AG04450 (cell line): ENCODE measurements at regions not wholly inside any gene's neighbourhood (a gene's known extent, or its start where the extent isn't known, plus 50 kb on each side); places are given as distances from the start of the nearest gene placed in this dataset.
A peak's percentile ranks its signal among the peaks of the same experiment; 100 is the strongest.
"Not testable (repeated sequence)": the region's sequence is repeated elsewhere in the genome, so short reads cannot be mapped to it uniquely, and the experiment has no call there.

Experiments used
- CTCF ChIA-PET: fragments of 300-600, 350-600 bp; formaldehyde crosslinking; extraction: SDS; loops from one replicate; lab custom pipeline; 2022; ENCODE audit warnings: antibody characterized with exemption, inconsistent platforms; lab: Charles Lee
- POLR2A ChIA-PET: fragments of 350-600 bp; formaldehyde crosslinking; extraction: SDS; loops from one replicate; lab custom pipeline; 2021; ENCODE audit warnings: antibody characterized with exemption, inconsistent platforms; lab: Yijun Ruan, JAX
- DNase-seq: peaks from one replicate; pipeline ENCODE4 v3.0.0-alpha.2; 2011; ENCODE audit warnings: low read depth, low spot score
- H3K27ac ChIP-seq: one replicate; pipeline ENCODE4 v1.5.1; 2012; ENCODE audit warnings: low read depth, low read length, control low read depth
- H3K27me3 ChIP-seq: one replicate; pipeline ENCODE4 v1.6.0; 2012; ENCODE audit warnings: low read length; ENCODE audit not compliant: control insufficient read depth, insufficient read depth
- H3K4me3 ChIP-seq: 2 replicates; pipeline ENCODE4 v1.5.1; 2011; ENCODE audit warnings: mild to moderate bottlenecking, low read depth, low read length, control low read depth
- H3K9me3 ChIP-seq: 2 replicates; pipeline ENCODE4 v1.5.1; 2012; ENCODE audit warnings: low read length; ENCODE audit not compliant: control insufficient read depth, insufficient read depth
- CTCF ChIP-seq: IDR thresholded peaks from 2 replicates; pipeline ENCODE4 v1.5.1; 2011; ENCODE audit warnings: low read depth, low read length, control low read depth, inconsistent platforms

GRCh38 chr4:71107726-71108125 lies 114.3 kb downstream of the DCK start:
- Histone ChIP-seq H3K9me3 (no peaks in the 10 kb centered on the region), H3K27ac (no peak overlapping the region), H3K4me3 (no peak overlapping the region), H3K27me3 (no peaks in the 10 kb centered on the region)
- ChIA-PET POLR2A (interaction anchor here (0.6 kb wide), 1 partner anchor 269 kb away, joined by 10 read pairs; no protein-coding TSS in a partner anchor), CTCF (interaction anchor here (0.6 kb wide), 1 partner anchor 606 kb away, joined by 3 read pairs; no protein-coding TSS in a partner anchor)
- no peak for DNase-seq
- TF ChIP-seq CTCF = no peak

GRCh38 chr4:71110499-71110898 lies 117.0 kb downstream of the DCK start:
- Histone ChIP-seq H3K27ac (no peak overlapping the region), H3K27me3 (no peaks in the 10 kb centered on the region), H3K9me3 (no peaks in the 10 kb centered on the region), H3K4me3 (no peak overlapping the region)
- CTCF ChIA-PET = interaction anchor here (0.6 kb wide), 1 partner anchor 459 kb away, joined by 3 read pairs; no protein-coding TSS in a partner anchor
- POLR2A ChIA-PET = no interaction called here
- DNase-seq = no peak
- TF ChIP-seq CTCF = no peak

- POLR2A ChIA-PET, H3K4me3 ChIP-seq, H3K9me3 ChIP-seq, H3K27ac ChIP-seq, DNase-seq, H3K27me3 ChIP-seq: not testable (repeated sequence)
- CTCF ChIA-PET = interaction anchor here (0.6 kb wide), 1 partner anchor 459 kb away, joined by 3 read pairs; no protein-coding TSS in a partner anchor
These were observed 117.7 kb downstream of the DCK start for GRCh38 chr4:71111133-71111532.

GRCh38 chr4:71113294-71113693 lies 119.8 kb downstream of the DCK start:
- H3K27me3 ChIP-seq = no peaks in the 10 kb centered on the region
- DNase-seq = no peak
- peak; percentile 1; the same call in 1 of the 2 replicates for TF ChIP-seq CTCF
- ChIA-PET POLR2A (no interaction called here), CTCF (interaction anchor here (1.2 kb wide), 1 partner anchor 19 kb away, joined by 3 read pairs; no protein-coding TSS in a partner anchor)
- no peak overlapping the region for H3K27ac ChIP-seq
- no peak overlapping the region for H3K4me3 ChIP-seq
- no peaks in the 10 kb centered on the region for H3K9me3 ChIP-seq

GRCh38 chr4:71120831-71121524 lies 127.5 kb downstream of the DCK start:
- CTCF ChIA-PET = no interaction called here
- H3K27me3 ChIP-seq = no peaks in the 10 kb centered on the region
- TF ChIP-seq CTCF = no peak
- no peak overlapping the region for H3K27ac ChIP-seq
- H3K9me3 ChIP-seq = peaks cover 8% of the 10 kb centered on the region
- DNase-seq = no peak
- POLR2A ChIA-PET = no interaction called here
- no peak overlapping the region for H3K4me3 ChIP-seq
